ENCODE measurements at regions not wholly inside any gene's neighbourhood (a gene's known extent, or its start where the extent isn't known, plus 50 kb on each side); places are given as distances from the start of the nearest gene placed in this dataset.

GRCh38 chr5:19401032-19401431 is 587.0 kb downstream of the CDH18 start:
- no peak overlapping the region for H3K27ac Mint-ChIP-seq
- H3K9me3 Mint-ChIP-seq = peaks cover 0 to 3% of the 10 kb centered on the region in 2 donors
- H3K4me1 Mint-ChIP-seq = no peaks in the 10 kb centered on the region
- no peaks in the 10 kb centered on the region for H3K27me3 Mint-ChIP-seq
- no peak overlapping the region for H3K4me3 Mint-ChIP-seq
- DNase-seq (no peak), ATAC-seq (replicated peaks) (no peak)
- H3K36me3 Mint-ChIP-seq = no peaks in the 10 kb centered on the region

- peaks cover 3 to 8% of the 10 kb centered on the region in 2 donors for H3K9me3 Mint-ChIP-seq
- H3K4me3 Mint-ChIP-seq = no peak overlapping the region
- ATAC-seq (replicated peaks) = no peak
- no peak overlapping the region for H3K27ac Mint-ChIP-seq
- H3K4me1 Mint-ChIP-seq = no peaks in the 10 kb centered on the region
- DNase-seq = no peak
- no peaks in the 10 kb centered on the region for H3K36me3 Mint-ChIP-seq
- no peaks in the 10 kb centered on the region for H3K27me3 Mint-ChIP-seq
These were observed 581.2 kb downstream of the CDH18 start for GRCh38 chr5:19406576-19407365.

- no peak overlapping the region for H3K4me3 Mint-ChIP-seq
- no peaks in the 10 kb centered on the region for H3K4me1 Mint-ChIP-seq
- no peak overlapping the region for H3K27ac Mint-ChIP-seq
- peaks cover 3 to 8% of the 10 kb centered on the region in 2 donors for H3K9me3 Mint-ChIP-seq
- H3K27me3 Mint-ChIP-seq = no peaks in the 10 kb centered on the region
- ATAC-seq (replicated peaks) = no peak
- H3K36me3 Mint-ChIP-seq = no peaks in the 10 kb centered on the region
- no peak for DNase-seq
These were observed 579.9 kb downstream of the CDH18 start for GRCh38 chr5:19408149-19408548.

GRCh38 chr5:19411936-19412335 is 576.1 kb downstream of the CDH18 start:
- DNase-seq (no peak), ATAC-seq (replicated peaks) (no peak)
- no peak overlapping the region for H3K27ac Mint-ChIP-seq
- peaks cover 3 to 11% of the 10 kb centered on the region in 2 donors for H3K9me3 Mint-ChIP-seq
- no peak overlapping the region for H3K4me3 Mint-ChIP-seq
- no peaks in the 10 kb centered on the region for H3K36me3 Mint-ChIP-seq
- H3K27me3 Mint-ChIP-seq = no peaks in the 10 kb centered on the region
- no peaks in the 10 kb centered on the region for H3K4me1 Mint-ChIP-seq
